ENCODE measurements at regions not wholly inside any gene's neighbourhood (a gene's known extent, or its start where the extent isn't known, plus 50 kb on each side); places are given as distances from the start of the nearest gene placed in this dataset.

DNA sequence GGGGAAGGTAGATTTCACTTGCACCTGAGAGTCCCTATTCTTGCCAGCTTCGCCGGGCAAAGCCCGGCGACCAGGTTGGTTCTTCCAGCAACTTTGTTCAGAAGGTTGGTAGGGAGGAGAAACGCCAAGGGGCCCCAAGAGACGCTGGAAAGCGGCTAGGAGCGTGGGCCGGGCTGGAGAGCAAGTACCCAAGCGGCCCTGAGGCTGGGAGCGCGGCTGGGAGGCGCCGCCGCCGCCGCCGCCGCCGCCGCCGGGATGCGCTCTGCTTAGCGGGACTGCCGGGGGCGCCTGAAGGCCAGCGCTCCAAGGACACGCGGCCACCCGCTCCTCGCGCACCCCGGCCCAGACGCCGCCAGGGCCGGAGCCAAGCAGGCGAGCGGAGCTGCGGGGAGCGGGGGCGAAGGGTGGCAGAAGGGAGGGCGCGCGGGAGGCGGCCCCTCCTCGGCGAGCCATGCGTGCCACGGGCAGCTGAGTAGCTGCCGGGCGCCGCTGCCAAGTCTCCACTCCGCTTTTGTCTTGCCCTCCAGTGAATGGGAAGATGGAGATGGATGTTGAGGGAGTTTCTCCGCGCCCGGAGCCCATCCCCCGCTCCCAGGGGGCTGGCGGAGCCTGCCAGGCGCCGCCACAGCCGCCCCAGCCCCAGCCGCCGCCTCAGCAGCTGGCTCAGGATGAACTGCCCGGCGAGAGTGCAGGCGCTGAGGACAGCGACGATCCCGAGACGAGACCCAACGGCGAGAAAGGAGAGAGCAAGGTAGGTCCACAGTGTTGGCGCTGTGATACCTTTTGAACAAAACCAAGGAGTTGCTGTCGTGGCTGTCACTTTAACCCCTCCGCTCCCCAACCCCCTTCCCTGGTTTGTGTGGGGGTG lies 227.4 kb upstream of the AZI2 start:
- H3K27me3 ChIP-seq (ENCODE audit: low read length) = peaks cover 98% of the 10 kb centered on the region
- no peaks in the 10 kb centered on the region for H3K79me2 ChIP-seq (ENCODE audit: low read length)
- H3K4me3 ChIP-seq (ENCODE audit: low read length) = peak overlapping the region; percentile 47
- H3K9me2 ChIP-seq (replicated peaks; ENCODE audit: low read length) = no peaks in the 10 kb centered on the region
- H3K4me1 ChIP-seq (ENCODE audit: insufficient read depth, low read length) = no peaks in the 10 kb centered on the region; the same call in 1 of the 2 replicates
- peak overlapping the region; percentile 70 for H3K4me2 ChIP-seq (ENCODE audit: low read length)
- intact Hi-C loops (cut with micrococcal nuclease) = no loop called here
- no peaks in the 10 kb centered on the region for H3F3A ChIP-seq (ENCODE audit: low read length, unreplicated experiment)
- DNase-seq (no peak), ATAC-seq (peak; percentile 79)
- H2AFZ ChIP-seq (ENCODE audit: low read length) = peak overlapping the region; percentile 33
- H3K9ac ChIP-seq (ENCODE audit: low read length) = no peak overlapping the region
- no peaks in the 10 kb centered on the region for H3K9me3 ChIP-seq (ENCODE audit: low read length)
- H3K36me3 ChIP-seq (ENCODE audit: low read depth, low read length) = no peaks in the 10 kb centered on the region
- H4K20me1 ChIP-seq (ENCODE audit: low read length) = no peaks in the 10 kb centered on the region
- TF ChIP-seq EZH2phosphoT487 (IDR thresholded peaks at IDR 0.05; ENCODE audit: borderline replicate concordance, low read length) = peak; percentile 51; the same call in 1 of the 2 replicates
- TF ChIP-seq, protein P1, sequence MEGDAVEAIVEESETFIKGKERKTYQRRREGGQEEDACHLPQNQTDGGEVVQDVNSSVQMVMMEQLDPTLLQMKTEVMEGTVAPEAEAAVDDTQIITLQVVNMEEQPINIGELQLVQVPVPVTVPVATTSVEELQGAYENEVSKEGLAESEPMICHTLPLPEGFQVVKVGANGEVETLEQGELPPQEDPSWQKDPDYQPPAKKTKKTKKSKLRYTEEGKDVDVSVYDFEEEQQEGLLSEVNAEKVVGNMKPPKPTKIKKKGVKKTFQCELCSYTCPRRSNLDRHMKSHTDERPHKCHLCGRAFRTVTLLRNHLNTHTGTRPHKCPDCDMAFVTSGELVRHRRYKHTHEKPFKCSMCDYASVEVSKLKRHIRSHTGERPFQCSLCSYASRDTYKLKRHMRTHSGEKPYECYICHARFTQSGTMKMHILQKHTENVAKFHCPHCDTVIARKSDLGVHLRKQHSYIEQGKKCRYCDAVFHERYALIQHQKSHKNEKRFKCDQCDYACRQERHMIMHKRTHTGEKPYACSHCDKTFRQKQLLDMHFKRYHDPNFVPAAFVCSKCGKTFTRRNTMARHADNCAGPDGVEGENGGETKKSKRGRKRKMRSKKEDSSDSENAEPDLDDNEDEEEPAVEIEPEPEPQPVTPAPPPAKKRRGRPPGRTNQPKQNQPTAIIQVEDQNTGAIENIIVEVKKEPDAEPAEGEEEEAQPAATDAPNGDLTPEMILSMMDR (conservative IDR thresholded peaks at IDR 0.05; ENCODE audit: low read depth, low read length) = no peak
- TF ChIP-seq EZH2 (IDR thresholded peaks at IDR 0.05; ENCODE audit: low read length, unreplicated experiment) = peak; percentile 85
- ChIA-PET POLR2A (ENCODE audit: unreplicated experiment) (no interaction called here), CTCF (no interaction called here)
- H3K27ac ChIP-seq (ENCODE audit: low read length) = no peak overlapping the region
- BruUV-seq (replicated peaks) = no TSS peak

GRCh38 chr3:28576614-28577200 lies 228.1 kb upstream of the AZI2 start:
- ChIA-PET CTCF (no interaction called here), POLR2A (ENCODE audit: unreplicated experiment) (no interaction called here)
- H3K27ac ChIP-seq (ENCODE audit: low read length) = no peak overlapping the region
- DNase-seq (no peak), ATAC-seq (peak; percentile 8)
- H3K36me3 ChIP-seq (ENCODE audit: low read depth, low read length) = no peaks in the 10 kb centered on the region
- H3K9ac ChIP-seq (ENCODE audit: low read length) = no peak overlapping the region
- peak overlapping the region; percentile 33; the same call in 1 of the 2 replicates for H2AFZ ChIP-seq (ENCODE audit: low read length)
- TF ChIP-seq, protein P1 (conservative IDR thresholded peaks at IDR 0.05; ENCODE audit: low read depth, low read length) = no peak
- no peak for TF ChIP-seq EZH2phosphoT487 (IDR thresholded peaks at IDR 0.05; ENCODE audit: borderline replicate concordance, low read length)
- TF ChIP-seq EZH2 (IDR thresholded peaks at IDR 0.05; ENCODE audit: low read length, unreplicated experiment) = no peak
- H3K9me2 ChIP-seq (replicated peaks; ENCODE audit: low read length) = no peaks in the 10 kb centered on the region
- peaks cover 98% of the 10 kb centered on the region for H3K27me3 ChIP-seq (ENCODE audit: low read length)
- 0 out of 2 replicates have a peak overlapping the region, but pooled peaks have one; percentile 47 for H3K4me3 ChIP-seq (ENCODE audit: low read length)
- no peaks in the 10 kb centered on the region; the same call in 1 of the 2 replicates for H3K4me1 ChIP-seq (ENCODE audit: insufficient read depth, low read length)
- H4K20me1 ChIP-seq (ENCODE audit: low read length) = no peaks in the 10 kb centered on the region
- H3F3A ChIP-seq (ENCODE audit: low read length, unreplicated experiment) = no peaks in the 10 kb centered on the region
- intact Hi-C loops (cut with micrococcal nuclease) = no loop called here
- H3K9me3 ChIP-seq (ENCODE audit: low read length) = no peaks in the 10 kb centered on the region
- peak overlapping the region; percentile 70; the same call in 1 of the 2 replicates for H3K4me2 ChIP-seq (ENCODE audit: low read length)
- H3K79me2 ChIP-seq (ENCODE audit: low read length) = no peaks in the 10 kb centered on the region
- no TSS peak for BruUV-seq (replicated peaks)
